Loucy (cell line): ENCODE measurements at regions not wholly inside any gene's neighbourhood (a gene's known extent, or its start where the extent isn't known, plus 50 kb on each side); places are given as distances from the start of the nearest gene placed in this dataset.

Source experiments
- H2AFZ ChIP-seq: fragments of 200-600 bp; sonication (generic); 2 replicates; pipeline ENCODE4 v1.6.0; 2016; ENCODE audit warnings: antibody characterized with exemption, mild to moderate bottlenecking, low read length, moderate library complexity
- H3F3A ChIP-seq: fragments of 200-600 bp; 2 replicates; pipeline ENCODE4 v1.6.0; 2016; ENCODE audit warnings: antibody characterized with exemption, low read depth, mild to moderate bottlenecking
- H3K27me3 ChIP-seq: fragments of 200-600 bp; sonication (generic); 2 replicates; pipeline ENCODE4 v1.6.1; 2014; ENCODE audit warnings: low read length, mild to moderate bottlenecking; ENCODE audit not compliant: insufficient read depth, poor library complexity, severe bottlenecking
- H3K36me3 ChIP-seq: fragments of 200-600 bp; sonication (generic); 2 replicates; pipeline ENCODE4 v1.6.1; 2016; ENCODE audit warnings: low read length; ENCODE audit not compliant: insufficient read depth
- H3K4me1 ChIP-seq: fragments of 200-600 bp; sonication (generic); 2 replicates; pipeline ENCODE4 v1.5.1; 2014; ENCODE audit warnings: low read length, mild to moderate bottlenecking; ENCODE audit not compliant: insufficient read depth, poor library complexity, severe bottlenecking
- H3K4me2 ChIP-seq: fragments of 200-600 bp; sonication (generic); 2 replicates; pipeline ENCODE4 v1.6.0; 2014; ENCODE audit warnings: antibody characterized with exemption, low read length, low read depth, mild to moderate bottlenecking; ENCODE audit not compliant: poor library complexity, severe bottlenecking
- H3K4me3 ChIP-seq: fragments of 200-600 bp; sonication (generic); 2 replicates; pipeline ENCODE4 v1.5.1; 2014; ENCODE audit warnings: low read length, mild to moderate bottlenecking, mixed read lengths; ENCODE audit not compliant: poor library complexity, severe bottlenecking
- H3K79me2 ChIP-seq: fragments of 200-600 bp; sonication (generic); 2 replicates; pipeline ENCODE4 v1.6.1; 2014; ENCODE audit warnings: low read length; ENCODE audit not compliant: insufficient read depth
- H3K9ac ChIP-seq: fragments of 200-600 bp; sonication (generic); 2 replicates; pipeline ENCODE4 v1.6.0; 2014; ENCODE audit warnings: mild to moderate bottlenecking, low read depth, low read length, moderate library complexity; ENCODE audit not compliant: poor library complexity, severe bottlenecking
- H3K9me2 ChIP-seq: fragments of 200-600 bp; sonication (generic); replicated peaks from 2 replicates; pipeline ENCODE4 v1.6.1; 2016; ENCODE audit warnings: low read depth, low read length, mixed read lengths
- H3K9me3 ChIP-seq: fragments of 200-600 bp; sonication (generic); 2 replicates; pipeline ENCODE4 v1.6.1; 2014; ENCODE audit warnings: mild to moderate bottlenecking, antibody characterized with exemption, low read length, low read depth; ENCODE audit not compliant: insufficient read depth
- H4K20me1 ChIP-seq: fragments of 200-600 bp; sonication (generic); 2 replicates; pipeline ENCODE4 v1.6.0; 2014; ENCODE audit warnings: antibody characterized with exemption, low read length, mild to moderate bottlenecking; ENCODE audit not compliant: insufficient read depth, poor library complexity, severe bottlenecking
- CTCF ChIP-seq: fragments of 200-600 bp; sonication (generic); conservative IDR thresholded peaks from 2 replicates; pipeline ENCODE4 v1.5.1; 2014; ENCODE audit warnings: mild to moderate bottlenecking, antibody characterized with exemption, low read length
- EZH2phosphoT487 ChIP-seq: fragments of 200-600 bp; IDR thresholded peaks from 2 replicates; pipeline ENCODE4 v1.6.1; 2018; ENCODE audit warnings: antibody characterized with exemption, mild to moderate bottlenecking, moderate library complexity, borderline replicate concordance

DNA sequence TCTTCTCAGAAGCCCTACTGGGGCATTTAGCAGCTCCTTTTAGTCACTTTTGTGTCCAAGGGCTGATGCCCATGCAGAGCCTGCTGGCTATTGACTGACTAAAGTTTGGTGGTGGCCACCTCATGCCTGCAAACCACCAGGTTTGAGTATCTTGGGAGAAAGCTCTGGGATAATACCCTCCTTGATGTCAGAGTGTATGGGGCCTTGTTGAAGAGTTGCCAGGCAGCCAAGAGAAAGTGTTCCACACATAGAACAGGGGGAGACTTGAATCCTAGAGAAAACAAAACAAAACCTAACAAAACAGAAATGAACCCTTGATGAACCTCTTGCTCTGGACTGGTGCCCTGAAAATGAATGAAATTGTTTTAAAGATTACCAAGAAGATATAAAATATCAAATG is 1024.6 kb downstream of the SORCS1 start:
- Histone ChIP-seq H3K4me1 (no peaks in the 10 kb centered on the region), H3K79me2 (no peaks in the 10 kb centered on the region), H3K9me2 (no peaks in the 10 kb centered on the region), H3F3A (no peaks in the 10 kb centered on the region), H2AFZ (no peak overlapping the region), H3K36me3 (no peaks in the 10 kb centered on the region), H3K4me2 (no peak overlapping the region), H3K9ac (no peak overlapping the region), H4K20me1 (no peaks in the 10 kb centered on the region), H3K4me3 (no peak overlapping the region), H3K27me3 (no peaks in the 10 kb centered on the region), H3K9me3 (no peaks in the 10 kb centered on the region)
- TF ChIP-seq EZH2phosphoT487 (no peak), CTCF (no peak)

DNA sequence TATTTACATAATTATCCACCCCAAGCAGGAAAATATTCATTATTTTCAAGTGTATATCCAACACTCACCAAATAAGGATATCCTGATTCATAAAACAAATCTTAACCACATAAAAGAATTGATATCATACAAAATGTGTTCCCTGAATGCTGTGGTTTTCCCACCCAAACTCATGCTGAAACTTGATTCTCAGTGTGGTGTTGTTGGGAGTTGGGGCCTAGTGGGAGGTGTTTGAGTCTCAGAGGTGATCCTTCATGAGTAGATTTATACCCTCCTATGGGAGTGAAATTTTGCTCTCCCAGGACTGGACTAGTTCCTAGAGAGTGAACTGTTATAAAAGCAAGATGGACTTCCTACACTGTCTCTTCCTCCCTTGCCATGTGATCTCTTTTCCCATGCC is 1028.3 kb downstream of the SORCS1 start:
- Histone ChIP-seq H3K4me3 (no peak overlapping the region), H4K20me1 (no peaks in the 10 kb centered on the region), H3K27me3 (no peaks in the 10 kb centered on the region), H2AFZ (no peak overlapping the region), H3K79me2 (no peaks in the 10 kb centered on the region), H3K9ac (no peak overlapping the region), H3K36me3 (no peaks in the 10 kb centered on the region), H3K4me1 (no peaks in the 10 kb centered on the region), H3K4me2 (no peak overlapping the region), H3K9me3 (no peaks in the 10 kb centered on the region), H3F3A (no peaks in the 10 kb centered on the region), H3K9me2 (no peaks in the 10 kb centered on the region)
- no peak for TF ChIP-seq CTCF
- no peak for TF ChIP-seq EZH2phosphoT487

GRCh38 chr10:106134326-106135000 is 1030.0 kb downstream of the SORCS1 start:
- Histone ChIP-seq H4K20me1 (no peaks in the 10 kb centered on the region), H3F3A (no peaks in the 10 kb centered on the region), H3K4me2 (no peak overlapping the region), H3K79me2 (no peaks in the 10 kb centered on the region), H3K4me1 (no peaks in the 10 kb centered on the region), H3K9me2 (no peaks in the 10 kb centered on the region), H3K9me3 (no peaks in the 10 kb centered on the region), H3K9ac (no peak overlapping the region), H3K27me3 (no peaks in the 10 kb centered on the region), H3K4me3 (no peak overlapping the region), H2AFZ (no peak overlapping the region), H3K36me3 (no peaks in the 10 kb centered on the region)
- TF ChIP-seq EZH2phosphoT487: no peak
- TF ChIP-seq CTCF: no peak
